AG09319 (cell line): ENCODE measurements at regions not wholly inside any gene's neighbourhood (a gene's known extent, or its start where the extent isn't known, plus 50 kb on each side); places are given as distances from the start of the nearest gene placed in this dataset.
"Not testable (repeated sequence)": the region's sequence is repeated elsewhere in the genome, so short reads cannot be mapped to it uniquely, and the experiment has no call there.

Experiments
- DNase-seq: peaks from one replicate; pipeline ENCODE4 v3.0.0-alpha.2; 2010; ENCODE audit warnings: low read depth; ENCODE audit errors: extremely low read depth
- TF ChIP-seq, protein P1 (sequence below): IDR thresholded peaks from 2 replicates; pipeline ENCODE4 v1.5.1; 2011; ENCODE audit warnings: low read depth, mild to moderate bottlenecking, inconsistent platforms, low read length, moderate library complexity

DNA sequence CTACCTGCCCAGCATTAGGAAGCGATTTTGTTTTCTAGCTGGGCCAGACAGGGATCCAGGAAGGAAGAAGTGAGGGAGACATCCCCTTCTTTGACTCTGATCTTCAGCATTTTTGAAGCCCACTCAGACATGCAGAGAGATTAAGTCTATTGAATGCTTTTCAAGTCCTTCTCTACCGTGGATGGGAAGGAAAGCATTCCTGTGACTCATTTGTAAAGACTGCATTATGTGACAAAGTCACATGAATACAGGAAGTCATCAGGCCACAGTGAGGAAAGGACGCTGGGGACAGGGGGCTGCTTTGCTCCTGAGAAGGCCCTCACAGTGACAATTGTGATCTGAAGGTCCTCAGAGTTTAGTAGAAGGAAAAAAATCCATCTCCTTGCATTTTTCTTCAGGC lies 67.4 kb upstream of the GBA3 start:
- no peak for DNase-seq
- TF ChIP-seq, protein P1, sequence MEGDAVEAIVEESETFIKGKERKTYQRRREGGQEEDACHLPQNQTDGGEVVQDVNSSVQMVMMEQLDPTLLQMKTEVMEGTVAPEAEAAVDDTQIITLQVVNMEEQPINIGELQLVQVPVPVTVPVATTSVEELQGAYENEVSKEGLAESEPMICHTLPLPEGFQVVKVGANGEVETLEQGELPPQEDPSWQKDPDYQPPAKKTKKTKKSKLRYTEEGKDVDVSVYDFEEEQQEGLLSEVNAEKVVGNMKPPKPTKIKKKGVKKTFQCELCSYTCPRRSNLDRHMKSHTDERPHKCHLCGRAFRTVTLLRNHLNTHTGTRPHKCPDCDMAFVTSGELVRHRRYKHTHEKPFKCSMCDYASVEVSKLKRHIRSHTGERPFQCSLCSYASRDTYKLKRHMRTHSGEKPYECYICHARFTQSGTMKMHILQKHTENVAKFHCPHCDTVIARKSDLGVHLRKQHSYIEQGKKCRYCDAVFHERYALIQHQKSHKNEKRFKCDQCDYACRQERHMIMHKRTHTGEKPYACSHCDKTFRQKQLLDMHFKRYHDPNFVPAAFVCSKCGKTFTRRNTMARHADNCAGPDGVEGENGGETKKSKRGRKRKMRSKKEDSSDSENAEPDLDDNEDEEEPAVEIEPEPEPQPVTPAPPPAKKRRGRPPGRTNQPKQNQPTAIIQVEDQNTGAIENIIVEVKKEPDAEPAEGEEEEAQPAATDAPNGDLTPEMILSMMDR = no peak

DNA sequence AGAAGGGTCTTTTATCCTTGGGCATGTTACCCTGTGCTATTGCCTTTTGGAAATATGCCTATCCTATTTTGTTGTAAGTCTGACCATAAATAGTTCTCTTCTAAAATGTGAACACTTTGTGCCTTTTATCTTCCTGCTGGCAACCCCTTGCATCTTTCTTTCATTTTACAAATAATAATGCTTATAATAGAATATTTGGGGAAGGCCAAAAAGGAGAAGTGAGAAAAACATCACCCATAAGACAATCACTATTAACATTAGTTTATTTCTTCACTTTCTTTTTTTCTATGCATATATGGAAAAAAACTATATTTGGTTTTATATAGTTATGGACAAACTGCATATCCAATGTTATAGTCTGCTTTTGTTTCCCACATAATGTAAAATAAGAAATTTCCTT lies 64.9 kb upstream of the GBA3 start:
- DNase-seq = not testable (repeated sequence)

DNA sequence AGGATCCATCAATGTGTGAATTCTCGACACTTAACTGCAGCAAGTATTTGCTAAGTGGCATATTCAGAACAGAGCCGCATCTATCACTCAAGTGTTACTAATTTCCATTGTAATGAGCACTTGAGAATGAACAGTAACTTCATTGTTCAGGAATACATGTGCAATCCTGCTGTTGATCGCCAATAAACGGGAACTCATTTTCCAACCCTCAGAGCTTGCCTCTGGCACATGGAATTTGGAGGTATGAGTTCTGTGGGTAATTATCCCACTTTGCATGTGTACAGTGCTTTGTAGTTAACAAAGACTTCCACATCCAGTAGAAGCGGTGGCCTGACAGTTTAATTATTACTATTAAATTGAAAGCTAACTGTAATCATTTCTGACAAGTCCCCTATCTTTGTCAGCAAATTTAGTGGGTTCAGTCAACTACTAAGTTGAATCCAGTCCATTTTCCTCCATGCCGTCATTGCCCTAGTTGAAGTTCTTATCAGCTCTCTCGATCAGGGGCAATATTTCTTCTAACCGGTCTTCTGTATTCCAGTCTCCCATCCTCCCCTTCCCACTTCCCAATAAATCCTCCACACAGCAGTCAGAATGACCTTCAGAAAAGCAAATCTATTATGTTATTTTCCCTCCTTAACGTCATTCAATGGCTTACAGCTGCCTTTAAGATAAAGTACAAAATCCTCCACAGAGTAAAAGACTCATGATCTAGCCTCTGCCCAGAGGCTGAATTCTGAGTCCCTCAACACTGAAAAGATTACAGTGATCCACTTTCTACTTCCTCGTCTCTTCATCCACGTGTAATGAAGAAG lies 62.4 kb upstream of the GBA3 start:
- not testable (repeated sequence) for DNase-seq

DNA sequence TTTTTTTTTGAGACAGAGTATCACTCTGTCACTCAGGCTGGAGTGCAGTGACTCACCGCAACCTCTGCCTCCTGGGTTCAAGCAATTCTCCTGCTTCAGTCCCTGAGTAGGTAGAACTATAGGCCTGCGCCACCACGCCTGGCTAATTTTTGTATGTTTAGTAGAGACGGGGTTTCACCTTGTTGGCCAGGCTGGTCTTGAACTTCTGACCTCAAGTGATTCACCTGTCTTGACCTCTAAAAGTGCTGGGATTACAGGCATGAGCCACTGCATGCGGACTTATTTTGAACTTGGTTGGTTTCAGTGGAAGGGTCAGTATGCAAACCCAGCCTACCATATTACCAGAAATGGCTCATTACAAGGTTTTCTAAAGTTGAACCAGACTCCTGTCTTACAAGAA lies 61.6 kb upstream of the GBA3 start:
- DNase-seq = not testable (repeated sequence)

DNA sequence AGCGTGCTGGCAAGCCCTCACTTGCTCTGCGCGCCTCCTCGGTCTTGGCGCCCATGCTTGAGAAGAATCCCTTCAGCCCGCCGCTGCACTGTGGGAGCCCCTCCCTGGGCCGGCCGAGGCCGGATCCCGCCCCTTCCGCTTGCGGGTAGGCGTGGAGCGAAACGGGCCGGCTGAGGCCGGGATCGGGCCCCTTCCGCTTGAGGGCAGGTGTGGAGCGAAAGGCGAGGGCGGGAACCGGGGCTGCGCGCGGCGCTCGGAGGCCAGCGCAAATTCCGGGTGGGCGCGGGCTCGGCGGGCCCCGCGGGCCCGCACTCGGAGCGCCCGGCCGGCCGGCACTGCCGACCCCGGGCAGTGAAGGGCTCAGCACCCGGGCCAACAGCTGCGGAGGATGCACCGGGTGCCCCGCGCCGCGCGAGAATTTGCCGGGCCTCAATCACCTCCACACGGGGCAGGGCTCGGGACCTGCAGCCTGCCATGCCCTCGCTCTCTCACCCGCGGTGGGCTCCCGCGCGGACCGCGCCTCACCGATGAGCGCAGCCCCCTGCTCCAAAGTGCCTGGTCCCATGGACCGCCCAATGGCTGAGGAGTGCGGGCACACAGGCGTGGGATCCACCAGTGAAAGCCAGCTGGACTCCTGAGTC lies 58.1 kb upstream of the GBA3 start:
- DNase-seq = no peak

DNA sequence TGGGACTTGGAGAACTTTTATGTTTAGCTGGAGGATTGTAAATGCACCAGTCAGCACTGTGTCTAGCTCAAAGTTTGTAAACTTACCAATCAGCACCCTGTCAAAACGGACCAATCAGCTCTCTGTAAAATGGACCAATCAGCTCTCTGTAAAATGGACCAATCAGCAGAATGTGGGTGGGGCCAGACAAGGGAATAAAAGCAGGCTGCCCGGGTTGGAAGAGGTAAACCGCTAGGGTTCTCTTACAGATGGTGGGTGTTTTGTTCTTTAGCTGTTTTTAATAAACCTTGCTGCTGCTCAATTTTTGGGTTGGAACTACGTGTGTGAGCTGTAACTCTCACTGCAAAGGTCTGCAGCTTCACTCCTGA lies 57.6 kb upstream of the GBA3 start:
- not testable (repeated sequence) for DNase-seq

More for the DNA sequence above, 58.1 kb upstream of the GBA3 start:
- TF ChIP-seq, protein P1 = no peak

DNA sequence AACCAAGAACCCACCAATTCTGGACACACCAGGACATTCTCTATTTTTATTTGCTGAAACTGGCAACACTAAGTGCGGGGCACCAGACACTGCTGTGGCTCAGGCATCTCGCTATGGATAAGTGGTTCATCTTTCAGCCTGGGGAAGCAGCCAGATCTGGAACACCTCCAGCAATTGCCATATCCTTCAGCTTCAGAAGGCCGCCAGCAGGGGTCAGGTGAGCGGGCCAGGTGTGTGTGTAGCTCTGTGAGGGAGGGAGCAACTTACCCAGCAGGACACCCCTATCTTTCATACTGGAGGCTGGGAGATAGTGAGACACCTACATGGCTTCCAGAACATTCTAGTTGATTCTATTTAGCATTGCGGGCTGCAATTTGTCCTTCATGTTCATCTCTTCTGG lies 57.0 kb upstream of the GBA3 start:
- TF ChIP-seq, protein P1 = no peak
- no peak for DNase-seq

DNA sequence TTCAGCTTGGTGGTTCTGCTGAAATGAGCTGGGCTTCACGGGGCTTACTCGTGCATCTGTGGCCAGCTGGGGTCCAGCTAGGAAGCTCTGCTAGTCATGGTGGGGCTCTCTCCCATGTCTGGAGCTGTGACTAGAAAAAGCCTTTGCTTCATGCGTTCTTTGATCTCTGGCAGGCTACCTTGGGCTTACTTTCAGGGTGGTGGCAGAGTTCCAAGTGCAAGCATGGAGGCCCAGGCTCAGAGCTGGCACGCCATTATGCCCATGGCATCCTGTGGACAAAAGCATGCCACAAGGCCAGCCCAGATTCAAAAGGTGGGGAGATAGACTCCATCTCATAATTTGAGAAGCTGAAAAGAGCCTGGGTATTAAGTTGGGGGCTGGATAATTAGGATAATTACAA lies 55.4 kb upstream of the GBA3 start:
- DNase-seq = no peak
- TF ChIP-seq, protein P1 = no peak
